HEK293 (cell line): ENCODE measurements at regions not wholly inside any gene's neighbourhood (a gene's known extent, or its start where the extent isn't known, plus 50 kb on each side); places are given as distances from the start of the nearest gene placed in this dataset.

Source experiments
- CTCF ChIA-PET: fragments of 350-600 bp; formaldehyde crosslinking; extraction: SDS; loops from one replicate; lab custom pipeline; 2021; ENCODE audit warnings: antibody characterized with exemption; lab: Yijun Ruan, JAX
- POLR2A ChIA-PET: fragments of 300-600 bp; formaldehyde crosslinking; extraction: SDS; loops from one replicate; lab custom pipeline; 2020; ENCODE audit warnings: antibody characterized with exemption, inconsistent platforms; lab: Yijun Ruan, JAX
- H3K27ac ChIP-seq: fragments of 200-500 bp; sonication (Bioruptor generic); 2 replicates; pipeline ENCODE4 v1.5.1; 2014; ENCODE audit warnings: low read depth, low read length, control low read depth, inconsistent platforms; ENCODE audit errors: extremely low read depth
- H3K36me3 ChIP-seq, 2 experiments: fragments of 200-500 bp in 1 of 2; sonication (Bioruptor generic) in 1 of 2; 1 replicate in 1 of 2; 2 replicates in 1 of 2; pipeline ENCODE4 v1.5.1; 2014 to 2017; ENCODE audit warnings: inconsistent platforms in 2 of 2, low read length in 2 of 2; ENCODE audit not compliant: control insufficient read depth in 2 of 2, insufficient read depth in 1 of 2
- H3K4me1 ChIP-seq: fragments of 200-500 bp; sonication (Bioruptor generic); 2 replicates; pipeline ENCODE4 v1.5.1; 2014; ENCODE audit warnings: mild to moderate bottlenecking, low read length, inconsistent platforms; ENCODE audit not compliant: control insufficient read depth, insufficient read depth
- H3K4me3 ChIP-seq: 2 replicates; pipeline ENCODE4 v1.5.1; 2011; ENCODE audit warnings: low read depth, mild to moderate bottlenecking, control low read depth, low read length, moderate library complexity
- H3K9me3 ChIP-seq: fragments of 200-500 bp; sonication (Bioruptor generic); 2 replicates; pipeline ENCODE4 v1.5.1; 2014; ENCODE audit warnings: low read depth, low read length, inconsistent platforms; ENCODE audit not compliant: control insufficient read depth, insufficient read depth
- BCL11A ChIP-seq: fragments of 450-650 bp; formaldehyde crosslinking; IDR thresholded peaks from 2 replicates; pipeline ENCODE4 v1.5.1; 2016; ENCODE audit warnings: low read depth, missing biosample characterization, missing genetic modification characterization
- HOXD13 ChIP-seq: sonication (generic); formaldehyde crosslinking; IDR thresholded peaks from 2 replicates; pipeline ENCODE4 v1.8.0; 2022; ENCODE audit warnings: missing genetic modification reagents, borderline replicate concordance
- KLF10 ChIP-seq: fragments of 450-650 bp; IDR thresholded peaks from 2 replicates; pipeline ENCODE4 v1.5.1; 2018; ENCODE audit warnings: missing biosample characterization, mild to moderate bottlenecking, missing genetic modification characterization
- OVOL3 ChIP-seq: fragments of 450-650 bp; formaldehyde crosslinking; IDR thresholded peaks from 2 replicates; pipeline ENCODE4 v1.5.1; 2016; ENCODE audit warnings: missing biosample characterization, missing genetic modification characterization
- SALL2 ChIP-seq: fragments of 450-650 bp; formaldehyde crosslinking; IDR thresholded peaks from 2 replicates; pipeline ENCODE4 v1.5.0; 2017; ENCODE audit warnings: missing biosample characterization, mild to moderate bottlenecking, missing genetic modification characterization, borderline replicate concordance
- SP3 ChIP-seq: fragments of 450-650 bp; formaldehyde crosslinking; IDR thresholded peaks from 2 replicates; pipeline ENCODE4 v1.5.1; 2016; ENCODE audit warnings: missing biosample characterization, missing genetic modification characterization
- ZBTB20 ChIP-seq: fragments of 450-650 bp; formaldehyde crosslinking; IDR thresholded peaks from 2 replicates; pipeline ENCODE4 v1.5.1; 2016; ENCODE audit warnings: missing biosample characterization, missing genetic modification characterization
- ZEB2 ChIP-seq: fragments of 450-650 bp; formaldehyde crosslinking; IDR thresholded peaks from 2 replicates; pipeline ENCODE4 v1.5.1; 2016; ENCODE audit warnings: missing biosample characterization, missing genetic modification characterization
- ZFP3 ChIP-seq: fragments of 450-650 bp; formaldehyde crosslinking; IDR thresholded peaks from 2 replicates; pipeline ENCODE4 v1.5.1; 2016; ENCODE audit warnings: low read depth, missing biosample characterization, missing genetic modification characterization
- ZNF133 ChIP-seq: fragments of 450-650 bp; formaldehyde crosslinking; IDR thresholded peaks from 2 replicates; pipeline ENCODE4 v1.5.1; 2016; ENCODE audit warnings: missing biosample characterization, missing genetic modification characterization
- ZNF148 ChIP-seq: fragments of 450-650 bp; formaldehyde crosslinking; IDR thresholded peaks from 2 replicates; pipeline ENCODE4 v1.5.0; 2017; ENCODE audit warnings: missing biosample characterization, missing genetic modification characterization, borderline replicate concordance
- ZNF19 ChIP-seq: fragments of 450-650 bp; formaldehyde crosslinking; IDR thresholded peaks from 2 replicates; pipeline ENCODE4; 2016; ENCODE audit warnings: missing biosample characterization, missing genetic modification characterization, low read depth
- ZNF274 ChIP-seq, 2 experiments: fragments of 200-500 bp in 1 of 2; fragments of 450-650 bp in 1 of 2; sonication (Bioruptor generic) in 1 of 2; formaldehyde crosslinking in 1 of 2; IDR thresholded peaks; 2 replicates each; pipeline versions ENCODE4 v1.5.1 to v1.6.1; 2014 to 2016; ENCODE audit warnings: borderline replicate concordance in 1 of 2, inconsistent platforms in 1 of 2, low read length in 1 of 2, missing biosample characterization in 1 of 2, missing genetic modification characterization in 1 of 2
- ZNF394 ChIP-seq: fragments of 450-650 bp; formaldehyde crosslinking; IDR thresholded peaks from 2 replicates; pipeline ENCODE4 v1.5.1; 2016; ENCODE audit warnings: missing biosample characterization, missing genetic modification characterization, mild to moderate bottlenecking, moderate library complexity, borderline replicate concordance
- ZNF510 ChIP-seq: fragments of 450-650 bp; formaldehyde crosslinking; IDR thresholded peaks from 2 replicates; pipeline ENCODE4 v1.5.1; 2018; ENCODE audit warnings: mild to moderate bottlenecking, missing genetic modification characterization, missing biosample characterization; ENCODE audit not compliant: insufficient replicate concordance
- ZNF544 ChIP-seq: fragments of 450-650 bp; formaldehyde crosslinking; IDR thresholded peaks from 2 replicates; pipeline ENCODE4 v1.5.0; 2017; ENCODE audit warnings: missing biosample characterization, missing genetic modification characterization
- ZNF548 ChIP-seq: fragments of 450-650 bp; formaldehyde crosslinking; IDR thresholded peaks from 2 replicates; pipeline ENCODE4 v1.5.1; 2016; ENCODE audit warnings: missing biosample characterization, missing genetic modification characterization
- ZNF558 ChIP-seq: fragments of 450-650 bp; formaldehyde crosslinking; IDR thresholded peaks from 2 replicates; pipeline ENCODE4 v1.5.1; 2016; ENCODE audit warnings: missing biosample characterization, missing genetic modification characterization
- ZNF560 ChIP-seq: fragments of 450-650 bp; formaldehyde crosslinking; IDR thresholded peaks from 2 replicates; pipeline ENCODE4 v1.5.1; 2017; ENCODE audit warnings: missing biosample characterization, missing genetic modification characterization, borderline replicate concordance
- ZNF571 ChIP-seq: fragments of 450-650 bp; formaldehyde crosslinking; IDR thresholded peaks from 2 replicates; pipeline ENCODE4 v1.5.0; 2017; ENCODE audit warnings: missing biosample characterization, missing genetic modification characterization
- ZNF701 ChIP-seq: fragments of 450-650 bp; formaldehyde crosslinking; IDR thresholded peaks from 2 replicates; pipeline ENCODE4 v1.5.1; 2016; ENCODE audit warnings: missing biosample characterization, missing genetic modification characterization
- ZNF747 ChIP-seq: fragments of 450-650 bp; formaldehyde crosslinking; IDR thresholded peaks from 2 replicates; pipeline ENCODE4 v1.5.1; 2016; ENCODE audit warnings: missing biosample characterization, missing genetic modification characterization
- ZXDB ChIP-seq: fragments of 450-650 bp; formaldehyde crosslinking; IDR thresholded peaks from 2 replicates; pipeline ENCODE4 v1.5.1; 2016; ENCODE audit warnings: missing biosample characterization, missing genetic modification characterization
- TF ChIP-seq, protein P1 (sequence below): fragments of 450-650 bp; formaldehyde crosslinking; IDR thresholded peaks from 2 replicates; pipeline ENCODE4 v1.5.1; 2016; ENCODE audit warnings: missing biosample characterization, missing genetic modification characterization
- TF ChIP-seq, protein P2 (sequence below): fragments of 450-650 bp; formaldehyde crosslinking; IDR thresholded peaks from 2 replicates; pipeline ENCODE4 v1.5.1; 2017; ENCODE audit warnings: missing biosample characterization, missing genetic modification characterization
- TF ChIP-seq, protein P3 (sequence below): fragments of 450-650 bp; formaldehyde crosslinking; IDR thresholded peaks from 2 replicates; pipeline ENCODE4 v1.5.1; 2016; ENCODE audit warnings: missing biosample characterization, missing genetic modification characterization

GRCh38 chr1:23625929-23626535, 65.6 kb upstream of the RPL11 start (continued):
- TF ChIP-seq SP3 (tag by site-specific recombination) = no peak
- TF ChIP-seq ZNF571 (tag by site-specific recombination) = no peak
- TF ChIP-seq, protein P1, sequence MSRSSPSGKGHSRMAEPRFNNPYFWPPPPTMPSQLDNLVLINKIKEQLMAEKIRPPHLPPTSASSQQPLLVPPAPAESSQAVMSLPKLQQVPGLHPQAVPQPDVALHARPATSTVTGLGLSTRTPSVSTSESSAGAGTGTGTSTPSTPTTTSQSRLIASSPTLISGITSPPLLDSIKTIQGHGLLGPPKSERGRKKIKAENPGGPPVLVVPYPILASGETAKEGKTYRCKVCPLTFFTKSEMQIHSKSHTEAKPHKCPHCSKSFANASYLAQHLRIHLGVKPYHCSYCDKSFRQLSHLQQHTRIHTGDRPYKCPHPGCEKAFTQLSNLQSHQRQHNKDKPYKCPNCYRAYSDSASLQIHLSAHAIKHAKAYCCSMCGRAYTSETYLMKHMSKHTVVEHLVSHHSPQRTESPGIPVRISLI (tag by site-specific recombination) = no peak
- TF ChIP-seq ZNF548 (tag by site-specific recombination) = no peak
- TF ChIP-seq ZNF558 (tag by site-specific recombination) = no peak
- no peak for TF ChIP-seq SALL2 (tag by site-specific recombination)
- no peak for TF ChIP-seq BCL11A (tag by site-specific recombination)

DNA sequence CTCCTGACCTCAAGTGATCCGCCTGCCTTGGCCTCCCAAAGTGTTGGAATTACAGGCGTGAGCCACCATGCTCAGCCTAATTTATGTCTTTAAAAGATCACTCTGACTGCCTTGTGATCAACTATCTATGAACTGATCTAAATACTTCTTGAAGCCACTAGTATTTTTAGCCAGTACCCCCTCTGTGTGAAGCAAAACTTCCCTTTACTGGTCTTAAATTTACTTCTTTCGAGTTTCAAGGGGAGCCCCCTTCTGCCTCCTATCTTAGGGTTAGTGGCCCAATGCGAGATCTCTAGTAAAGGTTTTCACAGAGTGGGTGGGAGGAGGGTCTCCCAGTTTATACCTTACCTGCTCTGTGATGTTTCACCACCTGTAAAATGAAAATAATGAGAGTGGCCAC, 66.1 kb upstream of the RPL11 start:
- TF ChIP-seq KLF10 = no peak
- no peak for TF ChIP-seq ZNF510
- TF ChIP-seq, protein P2, sequence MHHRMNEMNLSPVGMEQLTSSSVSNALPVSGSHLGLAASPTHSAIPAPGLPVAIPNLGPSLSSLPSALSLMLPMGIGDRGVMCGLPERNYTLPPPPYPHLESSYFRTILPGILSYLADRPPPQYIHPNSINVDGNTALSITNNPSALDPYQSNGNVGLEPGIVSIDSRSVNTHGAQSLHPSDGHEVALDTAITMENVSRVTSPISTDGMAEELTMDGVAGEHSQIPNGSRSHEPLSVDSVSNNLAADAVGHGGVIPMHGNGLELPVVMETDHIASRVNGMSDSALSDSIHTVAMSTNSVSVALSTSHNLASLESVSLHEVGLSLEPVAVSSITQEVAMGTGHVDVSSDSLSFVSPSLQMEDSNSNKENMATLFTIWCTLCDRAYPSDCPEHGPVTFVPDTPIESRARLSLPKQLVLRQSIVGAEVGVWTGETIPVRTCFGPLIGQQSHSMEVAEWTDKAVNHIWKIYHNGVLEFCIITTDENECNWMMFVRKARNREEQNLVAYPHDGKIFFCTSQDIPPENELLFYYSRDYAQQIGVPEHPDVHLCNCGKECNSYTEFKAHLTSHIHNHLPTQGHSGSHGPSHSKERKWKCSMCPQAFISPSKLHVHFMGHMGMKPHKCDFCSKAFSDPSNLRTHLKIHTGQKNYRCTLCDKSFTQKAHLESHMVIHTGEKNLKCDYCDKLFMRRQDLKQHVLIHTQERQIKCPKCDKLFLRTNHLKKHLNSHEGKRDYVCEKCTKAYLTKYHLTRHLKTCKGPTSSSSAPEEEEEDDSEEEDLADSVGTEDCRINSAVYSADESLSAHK (tag by site-specific recombination) = no peak
- TF ChIP-seq OVOL3 (tag by site-specific recombination) = no peak
- no peak for TF ChIP-seq ZNF148
- no peak for TF ChIP-seq ZNF544 (tag by site-specific recombination)
- no peak for TF ChIP-seq ZNF747 (tag by site-specific recombination)
- no peak for TF ChIP-seq ZNF19 (tag by site-specific recombination)
- TF ChIP-seq ZXDB (tag by site-specific recombination) = no peak
- no peak for TF ChIP-seq ZNF701
- TF ChIP-seq, protein P3, sequence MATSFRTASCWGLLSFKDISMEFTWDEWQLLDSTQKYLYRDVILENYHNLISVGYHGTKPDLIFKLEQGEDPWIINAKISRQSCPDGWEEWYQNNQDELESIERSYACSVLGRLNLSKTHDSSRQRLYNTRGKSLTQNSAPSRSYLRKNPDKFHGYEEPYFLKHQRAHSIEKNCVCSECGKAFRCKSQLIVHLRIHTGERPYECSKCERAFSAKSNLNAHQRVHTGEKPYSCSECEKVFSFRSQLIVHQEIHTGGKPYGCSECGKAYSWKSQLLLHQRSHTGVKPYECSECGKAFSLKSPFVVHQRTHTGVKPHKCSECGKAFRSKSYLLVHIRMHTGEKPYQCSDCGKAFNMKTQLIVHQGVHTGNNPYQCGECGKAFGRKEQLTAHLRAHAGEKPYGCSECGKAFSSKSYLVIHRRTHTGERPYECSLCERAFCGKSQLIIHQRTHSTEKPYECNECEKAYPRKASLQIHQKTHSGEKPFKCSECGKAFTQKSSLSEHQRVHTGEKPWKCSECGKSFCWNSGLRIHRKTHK (tag by site-specific recombination) = no peak
- no peak for TF ChIP-seq ZNF274 (IDR thresholded peaks at IDR 0.05; ENCODE audit: low read length)
- TF ChIP-seq ZNF274 (tag by site-specific recombination; IDR thresholded peaks at IDR 0.05; ENCODE audit: borderline replicate concordance) = no peak
- no peak for TF ChIP-seq ZBTB20 (tag by site-specific recombination)
- no peak for TF ChIP-seq ZNF133 (tag by site-specific recombination)
- no peak for TF ChIP-seq ZNF560 (tag by site-specific recombination)
- no peak for TF ChIP-seq HOXD13
- no peak for TF ChIP-seq ZEB2
- TF ChIP-seq ZNF394 (tag by site-specific recombination) = no peak
- no peak for TF ChIP-seq ZFP3 (tag by site-specific recombination)
- ChIA-PET POLR2A (no interaction called here), CTCF (interaction anchor here (0.6 to 0.7 kb wide), 3 partner anchors 9 to 82 kb away, joined by 3 to 6 read pairs (median 5); no protein-coding TSS in a partner anchor)
- H3K27ac ChIP-seq = no peak overlapping the region
- H3K36me3 ChIP-seq = no peaks in the 10 kb centered on the region
- H3K4me1 ChIP-seq = no peaks in the 10 kb centered on the region
- no peaks in the 10 kb centered on the region for H3K9me3 ChIP-seq
- H3K4me3 ChIP-seq = no peak overlapping the region
